Activated naive CD8-positive, alpha-beta T cell treated with anti-CD3 and anti-CD28 coated beads, Interleukin-2, amount 50 U/mL, for 24 hours (primary cell): ENCODE measurements at regions not wholly inside any gene's neighbourhood (a gene's known extent, or its start where the extent isn't known, plus 50 kb on each side); places are given as distances from the start of the nearest gene placed in this dataset.

ENCODE experiments used
- ATAC-seq: fragments of 150-1000 bp; cut with Tn5 transposase; one replicate; pipeline ENCODE4 v1.10.0; 2021
- DNase-seq: peaks from one replicate; pipeline ENCODE4 v3.0.0; 2021
- H3K27ac Mint-ChIP-seq: one replicate; pipeline ENCODE4 v1.8.0; 2021; ENCODE audit warnings: mild to moderate bottlenecking, mixed read lengths
- H3K27me3 Mint-ChIP-seq: one replicate; pipeline ENCODE4 v1.8.0; 2021; ENCODE audit warnings: mixed read lengths
- H3K36me3 Mint-ChIP-seq: one replicate; pipeline ENCODE4 v1.8.0; 2021; ENCODE audit warnings: low read depth, mixed read lengths
- H3K4me1 Mint-ChIP-seq: one replicate; pipeline ENCODE4 v1.8.0; 2021; ENCODE audit warnings: mixed read lengths
- H3K4me3 Mint-ChIP-seq: one replicate; pipeline ENCODE4 v1.8.0; 2021; ENCODE audit warnings: mild to moderate bottlenecking, moderate library complexity, mixed read lengths
- H3K9me3 Mint-ChIP-seq: one replicate; pipeline ENCODE4 v1.8.0; 2021; ENCODE audit warnings: mixed read lengths

GRCh38 chr15:62452026-62452425, 286.9 kb upstream of the C2CD4B start:
- DNase-seq (no peak), ATAC-seq (no peak)
- H3K4me1 Mint-ChIP-seq, result no peaks in the 10 kb centered on the region
- no peak overlapping the region for H3K4me3 Mint-ChIP-seq
- H3K36me3 Mint-ChIP-seq, result no peaks in the 10 kb centered on the region
- H3K27ac Mint-ChIP-seq, result no peak overlapping the region
- no peaks in the 10 kb centered on the region for H3K9me3 Mint-ChIP-seq
- H3K27me3 Mint-ChIP-seq, result no peaks in the 10 kb centered on the region

GRCh38 chr15:62452667-62453066, 287.6 kb upstream of the C2CD4B start:
- Mint-ChIP-seq H3K9me3 (no peaks in the 10 kb centered on the region), H3K4me3 (no peak overlapping the region), H3K27me3 (no peaks in the 10 kb centered on the region), H3K27ac (no peak overlapping the region), H3K36me3 (no peaks in the 10 kb centered on the region), H3K4me1 (no peaks in the 10 kb centered on the region)
- ATAC-seq (no peak), DNase-seq (no peak)

GRCh38 chr15:62453375-62453774, 288.3 kb upstream of the C2CD4B start:
- no peak for ATAC-seq

GRCh38 chr15:62453981-62454380, 288.9 kb upstream of the C2CD4B start:
- H3K9me3 Mint-ChIP-seq, result no peaks in the 10 kb centered on the region
- ATAC-seq, result no peak

More at GRCh38 chr15:62453375-62453774, 288.3 kb upstream of the C2CD4B start:
- no peaks in the 10 kb centered on the region for H3K27me3 Mint-ChIP-seq
- H3K36me3 Mint-ChIP-seq, result no peaks in the 10 kb centered on the region
- no peaks in the 10 kb centered on the region for H3K4me1 Mint-ChIP-seq
- no peaks in the 10 kb centered on the region for H3K9me3 Mint-ChIP-seq
- no peak overlapping the region for H3K27ac Mint-ChIP-seq
- DNase-seq, result no peak
- H3K4me3 Mint-ChIP-seq, result no peak overlapping the region

GRCh38 chr15:62454567-62455172, 289.6 kb upstream of the C2CD4B start:
- H3K4me1 Mint-ChIP-seq, result no peaks in the 10 kb centered on the region
- H3K27me3 Mint-ChIP-seq, result no peaks in the 10 kb centered on the region
- H3K4me3 Mint-ChIP-seq, result no peak overlapping the region
- no peaks in the 10 kb centered on the region for H3K36me3 Mint-ChIP-seq
- no peaks in the 10 kb centered on the region for H3K9me3 Mint-ChIP-seq
- ATAC-seq (no peak), DNase-seq (no peak)
- H3K27ac Mint-ChIP-seq, result no peak overlapping the region

More at GRCh38 chr15:62453981-62454380, 288.9 kb upstream of the C2CD4B start:
- DNase-seq, result no peak
- no peak overlapping the region for H3K27ac Mint-ChIP-seq
- no peaks in the 10 kb centered on the region for H3K27me3 Mint-ChIP-seq
- no peak overlapping the region for H3K4me3 Mint-ChIP-seq
- H3K4me1 Mint-ChIP-seq, result no peaks in the 10 kb centered on the region
- H3K36me3 Mint-ChIP-seq, result no peaks in the 10 kb centered on the region

- Mint-ChIP-seq H3K9me3 (no peaks in the 10 kb centered on the region), H3K36me3 (no peaks in the 10 kb centered on the region), H3K27me3 (no peaks in the 10 kb centered on the region), H3K4me1 (no peaks in the 10 kb centered on the region), H3K4me3 (no peak overlapping the region), H3K27ac (no peak overlapping the region)
- ATAC-seq, result no peak
- no peak for DNase-seq
Observed at GRCh38 chr15:62455441-62455921, 290.4 kb upstream of the C2CD4B start.

GRCh38 chr15:62456011-62456920, 291.2 kb upstream of the C2CD4B start:
- no peak overlapping the region for H3K4me3 Mint-ChIP-seq

GRCh38 chr15:62457100-62457499, 292.0 kb upstream of the C2CD4B start:
- Mint-ChIP-seq H3K27ac (no peak overlapping the region), H3K27me3 (no peaks in the 10 kb centered on the region), H3K4me3 (no peak overlapping the region), H3K9me3 (no peaks in the 10 kb centered on the region), H3K4me1 (no peaks in the 10 kb centered on the region), H3K36me3 (no peaks in the 10 kb centered on the region)
- no peak for ATAC-seq
- DNase-seq, result no peak

More at GRCh38 chr15:62456011-62456920, 291.2 kb upstream of the C2CD4B start:
- Mint-ChIP-seq H3K27me3 (no peaks in the 10 kb centered on the region), H3K4me1 (no peaks in the 10 kb centered on the region), H3K36me3 (no peaks in the 10 kb centered on the region), H3K9me3 (no peaks in the 10 kb centered on the region), H3K27ac (no peak overlapping the region)
- DNase-seq (no peak), ATAC-seq (no peak)

GRCh38 chr15:62459875-62460274, 294.8 kb upstream of the C2CD4B start:
- H3K27ac Mint-ChIP-seq, result no peak overlapping the region
- no peaks in the 10 kb centered on the region for H3K36me3 Mint-ChIP-seq
- no peaks in the 10 kb centered on the region for H3K4me1 Mint-ChIP-seq
- H3K27me3 Mint-ChIP-seq, result peaks cover 3% of the 10 kb centered on the region
- DNase-seq, result no peak
- no peak for ATAC-seq
- H3K4me3 Mint-ChIP-seq, result no peak overlapping the region
- H3K9me3 Mint-ChIP-seq, result no peaks in the 10 kb centered on the region

GRCh38 chr15:62462268-62462667, 297.2 kb upstream of the C2CD4B start:
- no peak for DNase-seq
- Mint-ChIP-seq H3K27ac (no peak overlapping the region), H3K9me3 (no peaks in the 10 kb centered on the region), H3K36me3 (no peaks in the 10 kb centered on the region), H3K4me1 (no peaks in the 10 kb centered on the region), H3K4me3 (no peak overlapping the region), H3K27me3 (peaks cover 4% of the 10 kb centered on the region)
- no peak for ATAC-seq

GRCh38 chr15:62462721-62463120, 297.6 kb upstream of the C2CD4B start:
- H3K4me1 Mint-ChIP-seq, result no peaks in the 10 kb centered on the region
- no peak overlapping the region for H3K27ac Mint-ChIP-seq
- no peak for ATAC-seq
- H3K4me3 Mint-ChIP-seq, result no peak overlapping the region
- no peaks in the 10 kb centered on the region for H3K9me3 Mint-ChIP-seq
- H3K27me3 Mint-ChIP-seq, result peaks cover 4% of the 10 kb centered on the region
- DNase-seq, result no peak
- H3K36me3 Mint-ChIP-seq, result no peaks in the 10 kb centered on the region

GRCh38 chr15:62464705-62465104, 299.6 kb upstream of the C2CD4B start:
- no peaks in the 10 kb centered on the region for H3K36me3 Mint-ChIP-seq
- ATAC-seq, result no peak
- no peak for DNase-seq

GRCh38 chr15:62465173-62465572, 300.1 kb upstream of the C2CD4B start:
- H3K4me1 Mint-ChIP-seq, result no peaks in the 10 kb centered on the region
- H3K4me3 Mint-ChIP-seq, result no peak overlapping the region
- H3K27me3 Mint-ChIP-seq, result peaks cover 4% of the 10 kb centered on the region
- DNase-seq (no peak), ATAC-seq (no peak)
- no peaks in the 10 kb centered on the region for H3K36me3 Mint-ChIP-seq
- H3K27ac Mint-ChIP-seq, result no peak overlapping the region
- H3K9me3 Mint-ChIP-seq, result no peaks in the 10 kb centered on the region

More at GRCh38 chr15:62464705-62465104, 299.6 kb upstream of the C2CD4B start:
- no peak overlapping the region for H3K4me3 Mint-ChIP-seq
- no peaks in the 10 kb centered on the region for H3K9me3 Mint-ChIP-seq
- no peaks in the 10 kb centered on the region for H3K4me1 Mint-ChIP-seq
- H3K27ac Mint-ChIP-seq, result no peak overlapping the region
- peaks cover 4% of the 10 kb centered on the region for H3K27me3 Mint-ChIP-seq

- no peaks in the 10 kb centered on the region for H3K9me3 Mint-ChIP-seq
- peaks cover 2% of the 10 kb centered on the region for H3K27me3 Mint-ChIP-seq
- no peak overlapping the region for H3K4me3 Mint-ChIP-seq
- H3K27ac Mint-ChIP-seq, result no peak overlapping the region
- H3K4me1 Mint-ChIP-seq, result no peaks in the 10 kb centered on the region
- DNase-seq (no peak), ATAC-seq (no peak)
- H3K36me3 Mint-ChIP-seq, result no peaks in the 10 kb centered on the region
Observed at GRCh38 chr15:62469478-62469873, 304.4 kb upstream of the C2CD4B start.
